GM23248 (cell line): ENCODE measurements at regions not wholly inside any gene's neighbourhood (a gene's known extent, or its start where the extent isn't known, plus 50 kb on each side); places are given as distances from the start of the nearest gene placed in this dataset.

Experiments used
- EZH2 ChIP-seq: fragments of 200-600 bp; sonication (generic); IDR thresholded peaks from 2 replicates; pipeline ENCODE4 v1.6.1; 2018; ENCODE audit warnings: antibody characterized with exemption, mild to moderate bottlenecking; ENCODE audit not compliant: insufficient read depth, poor library complexity, severe bottlenecking
- EZH2phosphoT487 ChIP-seq: fragments of 200-600 bp; sonication (generic); IDR thresholded peaks from 2 replicates; pipeline ENCODE4 v1.6.1; 2018; ENCODE audit warnings: antibody characterized with exemption, moderate library complexity, mild to moderate bottlenecking, low read depth; ENCODE audit not compliant: insufficient read depth

- TF ChIP-seq EZH2 (no peak), EZH2phosphoT487 (no peak)
Observed at GRCh38 chr9:16247188-16247875, 623.1 kb downstream of the BNC2 start.
